Smooth muscle cell (in vitro differentiated cells): ENCODE measurements at regions not wholly inside any gene's neighbourhood (a gene's known extent, or its start where the extent isn't known, plus 50 kb on each side); places are given as distances from the start of the nearest gene placed in this dataset.

ENCODE experiments used
- DNase-seq: peaks from one replicate; lab custom pipeline; 2025; ENCODE audit not compliant: unreplicated experiment; lab: John Stamatoyannopoulos, UW
- H2AFZ ChIP-seq: fragments of 200-600 bp; sonication (generic); 2 replicates; pipeline ENCODE4 v1.6.0; 2016; ENCODE audit warnings: antibody characterized with exemption, low read depth, mild to moderate bottlenecking
- H3F3A ChIP-seq: fragments of 200-600 bp; sonication (generic); 2 replicates; pipeline ENCODE4 v1.6.0; 2017; ENCODE audit warnings: antibody characterized with exemption, low read depth
- H3K27ac ChIP-seq: fragments of 200-600 bp; sonication (generic); 2 replicates; pipeline ENCODE4 v1.5.1; 2016; ENCODE audit warnings: low read depth, mild to moderate bottlenecking
- H3K27me3 ChIP-seq: fragments of 200-600 bp; sonication (generic); 2 replicates; pipeline ENCODE4 v1.6.1; 2016; ENCODE audit warnings: low read depth, mild to moderate bottlenecking
- H3K36me3 ChIP-seq: fragments of 200-600 bp; sonication (generic); 2 replicates; pipeline ENCODE4 v1.5.1; 2016; ENCODE audit warnings: low read depth
- H3K4me1 ChIP-seq: fragments of 200-600 bp; sonication (generic); 2 replicates; pipeline ENCODE4 v1.5.1; 2016; ENCODE audit warnings: low read depth
- H3K4me2 ChIP-seq: fragments of 200-600 bp; sonication (generic); 2 replicates; pipeline ENCODE4 v1.6.0; 2016; ENCODE audit warnings: mild to moderate bottlenecking
- H3K4me3 ChIP-seq: fragments of 200-600 bp; sonication (generic); 2 replicates; pipeline ENCODE4 v1.5.1; 2016; ENCODE audit warnings: mild to moderate bottlenecking
- H3K79me2 ChIP-seq: fragments of 200-600 bp; sonication (generic); 2 replicates; pipeline ENCODE4 v1.6.0; 2016; ENCODE audit warnings: low read depth, mild to moderate bottlenecking
- H3K9ac ChIP-seq: fragments of 200-600 bp; sonication (generic); 2 replicates; pipeline ENCODE4 v1.6.0; 2016; ENCODE audit warnings: low read depth
- H3K9me3 ChIP-seq: fragments of 200-600 bp; sonication (generic); replicated peaks from 2 replicates; pipeline ENCODE4 v1.5.1; 2016; ENCODE audit warnings: low read depth
- H4K20me1 ChIP-seq: fragments of 200-600 bp; sonication (generic); 2 replicates; pipeline ENCODE4 v1.6.0; 2016; ENCODE audit warnings: low read depth
- CTCF ChIP-seq: fragments of 200-600 bp; sonication (generic); IDR thresholded peaks from 2 replicates; pipeline ENCODE4 v1.5.1; 2017; ENCODE audit warnings: borderline replicate concordance, mild to moderate bottlenecking, antibody characterized with exemption; ENCODE audit not compliant: insufficient read depth, poor library complexity, severe bottlenecking
- WGBS: methylation state at CpG from one replicate; pipeline ENCODE4 v1.1.7; 2016; ENCODE audit warnings: low lambda C conversion rate; 5-methylcytosine and 5-hydroxymethylcytosine counted together

- no peak overlapping the region for H3K9ac ChIP-seq
- H4K20me1 ChIP-seq, result no peaks in the 10 kb centered on the region
- 75% methylated on average over 3 of the region's 3 CpGs for WGBS
- no peaks in the 10 kb centered on the region for H3K9me3 ChIP-seq
- H3K27me3 ChIP-seq, result peaks cover 32% of the 10 kb centered on the region
- H3K4me1 ChIP-seq, result peaks cover 5% of the 10 kb centered on the region
- DNase-seq, result no peak
- no peaks in the 10 kb centered on the region for H3F3A ChIP-seq
- no peak overlapping the region for H3K4me2 ChIP-seq
- H3K36me3 ChIP-seq, result no peaks in the 10 kb centered on the region
- no peak for TF ChIP-seq CTCF
- H3K4me3 ChIP-seq, result no peak overlapping the region
- H2AFZ ChIP-seq, result no peak overlapping the region
- no peak overlapping the region for H3K27ac ChIP-seq
- H3K79me2 ChIP-seq, result no peaks in the 10 kb centered on the region
Observed at GRCh38 chr9:79883073-79883645, 311.4 kb downstream of the TLE4 start.

GRCh38 chr9:79880626-79881025, 308.9 kb downstream of the TLE4 start:
- Histone ChIP-seq H3K4me3 (no peak overlapping the region), H3K79me2 (no peaks in the 10 kb centered on the region), H2AFZ (no peak overlapping the region), H4K20me1 (no peaks in the 10 kb centered on the region), H3K9ac (no peak overlapping the region), H3K27me3 (peaks cover 32% of the 10 kb centered on the region), H3K4me1 (peaks cover 5% of the 10 kb centered on the region), H3K36me3 (no peaks in the 10 kb centered on the region), H3K4me2 (no peak overlapping the region), H3K27ac (no peak overlapping the region), H3F3A (no peaks in the 10 kb centered on the region), H3K9me3 (no peaks in the 10 kb centered on the region)
- no peak for DNase-seq
- no peak for TF ChIP-seq CTCF

- no peaks in the 10 kb centered on the region for H3K9me3 ChIP-seq
- no peaks in the 10 kb centered on the region for H4K20me1 ChIP-seq
- no peak overlapping the region for H3K9ac ChIP-seq
- no peak overlapping the region for H3K4me2 ChIP-seq
- WGBS, result 83% methylated on average over 3 of the region's 3 CpGs
- peaks cover 17% of the 10 kb centered on the region for H3K27me3 ChIP-seq
- H3K4me1 ChIP-seq, result peaks cover 5% of the 10 kb centered on the region
- H3K79me2 ChIP-seq, result no peaks in the 10 kb centered on the region
- TF ChIP-seq CTCF, result no peak
- H2AFZ ChIP-seq, result no peak overlapping the region
- no peaks in the 10 kb centered on the region for H3F3A ChIP-seq
- no peaks in the 10 kb centered on the region for H3K36me3 ChIP-seq
- H3K4me3 ChIP-seq, result no peak overlapping the region
- no peak overlapping the region for H3K27ac ChIP-seq
- no peak for DNase-seq
Observed at GRCh38 chr9:79877943-79878602, 306.3 kb downstream of the TLE4 start.
